ENCODE measurements at regions not wholly inside any gene's neighbourhood (a gene's known extent, or its start where the extent isn't known, plus 50 kb on each side); places are given as distances from the start of the nearest gene placed in this dataset.

DNA sequence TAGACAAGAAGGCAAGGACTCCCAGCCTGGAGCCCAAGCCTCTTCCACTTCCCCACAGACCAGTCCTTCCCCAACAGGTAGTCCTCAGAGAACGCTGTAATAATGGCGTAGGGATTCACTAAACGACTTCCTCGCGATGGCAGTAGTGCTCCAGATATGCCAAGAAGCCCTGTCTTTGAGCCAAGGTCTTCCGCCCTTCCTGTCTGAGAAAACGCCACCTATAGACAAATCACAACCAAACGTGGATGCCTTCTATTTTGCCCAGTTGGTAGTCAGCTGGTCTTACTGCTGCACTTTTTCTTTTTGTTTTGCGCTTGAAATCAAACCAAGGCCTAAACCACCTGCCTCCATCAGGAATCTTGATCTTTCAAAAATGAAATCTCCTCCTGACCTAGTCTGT, 203.3 kb downstream of the OR13H1 start:
- DNase-seq (ENCODE audit: low read depth, low spot score) (no peak), FAIRE-seq (no peak)
- Histone ChIP-seq H3K27ac (ENCODE audit: insufficient read depth, low read depth, low read length) (no peak overlapping the region), H3K4me2 (ENCODE audit: insufficient read depth, low read length) (no peak overlapping the region), H3K4me1 (ENCODE audit: control insufficient read depth, extremely low read depth, insufficient read depth, low read length) (no peaks in the 10 kb centered on the region), H4K20me1 (replicated peaks; ENCODE audit: control insufficient read depth, extremely low read depth, insufficient read depth, low read length) (no peaks in the 10 kb centered on the region), H3K9me1 (replicated peaks; ENCODE audit: control insufficient read depth, extremely low read depth, insufficient read depth, low read length) (no peaks in the 10 kb centered on the region), H3K36me3 (ENCODE audit: control insufficient read depth in 2 of 2, extremely low read depth in 1 of 2, insufficient read depth in 2 of 2, low read length in 2 of 2) (no peaks in the 10 kb centered on the region), H3K9ac (replicated peaks; ENCODE audit: extremely low read depth, insufficient read depth, low read length) (no peak overlapping the region), H3K79me2 (ENCODE audit: control insufficient read depth, insufficient read depth, low read length) (no peaks in the 10 kb centered on the region), H3K9me3 (replicated peaks; ENCODE audit: control insufficient read depth, insufficient read depth, low read length) (no peaks in the 10 kb centered on the region), H3K4me3 (replicated peaks in 1 of 3; ENCODE audit: insufficient read depth in 1 of 3, low read depth in 1 of 3, low read length in 3 of 3) (no peak overlapping the region), H2AFZ (ENCODE audit: low read depth, low read length) (no peak overlapping the region), H3K27me3 (ENCODE audit: control insufficient read depth in 2 of 2, insufficient read depth in 2 of 2, low read length in 2 of 2) (no peaks in the 10 kb centered on the region)
- TF ChIP-seq FOS (IDR thresholded peaks at IDR 0.05; ENCODE audit: borderline replicate concordance, insufficient read depth, low read length) (no peak), POLR2A (IDR thresholded peaks at IDR 0.05; ENCODE audit: low read depth, low read length) (no peak), EZH2 (IDR thresholded peaks at IDR 0.05; ENCODE audit: borderline replicate concordance, low read depth, low read length, severe bottlenecking) (no peak), POLR2AphosphoS5 (IDR thresholded peaks at IDR 0.05; ENCODE audit: insufficient read depth, low read depth, low read length) (no peak)
- TF ChIP-seq, protein P1, sequence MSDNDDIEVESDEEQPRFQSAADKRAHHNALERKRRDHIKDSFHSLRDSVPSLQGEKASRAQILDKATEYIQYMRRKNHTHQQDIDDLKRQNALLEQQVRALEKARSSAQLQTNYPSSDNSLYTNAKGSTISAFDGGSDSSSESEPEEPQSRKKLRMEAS (IDR thresholded peaks at IDR 0.05; ENCODE audit: insufficient read depth, insufficient read length) = no peak
- dilution Hi-C loops (cut with MboI; ENCODE audit: extremely low pct_ligation_motif_present, low sequenced_read_pairs) (no loop called here), intact Hi-C loops (cut with micrococcal nuclease) (no loop called here)
- ChIA-PET CTCF (no interaction called here), POLR2A (no interaction called here)
- no TSS peak for BruUV-seq (replicated peaks)

DNA sequence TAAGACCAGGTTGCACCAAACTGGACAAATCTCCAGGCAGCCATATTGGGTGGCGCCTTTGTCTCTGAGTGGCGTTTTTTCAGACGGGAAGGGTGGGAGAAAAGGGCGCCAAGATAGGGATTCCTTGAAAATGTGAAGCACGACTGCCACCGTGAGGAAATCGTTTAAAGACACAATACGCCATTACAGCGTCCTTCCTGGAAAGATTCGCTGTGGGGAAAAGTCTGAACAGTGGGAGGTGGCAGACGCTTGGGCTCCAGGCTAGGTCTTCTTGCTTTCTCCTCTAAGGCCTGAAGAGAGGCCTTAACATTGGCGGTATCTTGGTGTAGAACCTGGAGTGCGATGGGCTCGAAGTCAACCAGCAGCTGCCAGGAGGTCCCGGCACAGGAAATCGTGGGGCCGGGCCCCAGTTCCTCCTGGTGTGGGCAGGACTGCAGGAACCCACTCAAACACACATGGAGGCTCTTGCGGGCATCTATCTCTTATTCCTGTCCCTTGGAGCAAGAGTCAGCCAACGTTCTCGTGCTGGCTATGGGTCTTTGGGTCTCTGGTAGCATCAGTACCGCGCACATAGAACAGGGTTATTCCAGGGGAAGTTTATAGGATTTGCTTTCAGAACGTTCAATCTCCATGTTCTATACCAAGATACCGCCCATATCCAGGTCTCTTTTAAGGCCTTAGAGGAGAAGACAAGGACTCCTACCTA, 208.8 kb downstream of the OR13H1 start:
- no peak for DNase-seq (ENCODE audit: low read depth, low spot score)

More for the DNA sequence above, 208.8 kb downstream of the OR13H1 start:
- Histone ChIP-seq H3K79me2 (ENCODE audit: control insufficient read depth, insufficient read depth, low read length) (no peaks in the 10 kb centered on the region), H3K4me2 (ENCODE audit: insufficient read depth, low read length) (no peak overlapping the region), H3K27me3 (ENCODE audit: control insufficient read depth in 2 of 2, insufficient read depth in 2 of 2, low read length in 2 of 2) (no peaks in the 10 kb centered on the region), H3K27ac (ENCODE audit: insufficient read depth, low read depth, low read length) (no peak overlapping the region), H2AFZ (ENCODE audit: low read depth, low read length) (no peak overlapping the region), H3K4me3 (replicated peaks in 1 of 3; ENCODE audit: insufficient read depth in 1 of 3, low read depth in 1 of 3, low read length in 3 of 3) (no peak overlapping the region), H3K9ac (replicated peaks; ENCODE audit: extremely low read depth, insufficient read depth, low read length) (no peak overlapping the region), H3K9me1 (replicated peaks; ENCODE audit: control insufficient read depth, extremely low read depth, insufficient read depth, low read length) (no peaks in the 10 kb centered on the region), H4K20me1 (replicated peaks; ENCODE audit: control insufficient read depth, extremely low read depth, insufficient read depth, low read length) (no peaks in the 10 kb centered on the region), H3K4me1 (ENCODE audit: control insufficient read depth, extremely low read depth, insufficient read depth, low read length) (no peaks in the 10 kb centered on the region), H3K9me3 (replicated peaks; ENCODE audit: control insufficient read depth, insufficient read depth, low read length) (no peaks in the 10 kb centered on the region), H3K36me3 (ENCODE audit: control insufficient read depth in 2 of 2, extremely low read depth in 1 of 2, insufficient read depth in 2 of 2, low read length in 2 of 2) (no peaks in the 10 kb centered on the region)
- TF ChIP-seq JUN (IDR thresholded peaks at IDR 0.05; ENCODE audit: borderline replicate concordance, insufficient read depth, insufficient read length, low read depth) (no peak), MYC (IDR thresholded peaks at IDR 0.05; ENCODE audit: low read depth, low read length) (no peak), EZH2 (IDR thresholded peaks at IDR 0.05; ENCODE audit: borderline replicate concordance, low read depth, low read length, severe bottlenecking) (no peak)
- TF ChIP-seq, protein P1 (IDR thresholded peaks at IDR 0.05; ENCODE audit: insufficient read depth, insufficient read length) = no peak
- no peak for FAIRE-seq
- ChIA-PET CTCF (no interaction called here), POLR2A (no interaction called here)
- intact Hi-C loops (cut with micrococcal nuclease) (no loop called here), dilution Hi-C loops (cut with MboI; ENCODE audit: extremely low pct_ligation_motif_present, low sequenced_read_pairs) (no loop called here)
- no TSS peak for BruUV-seq (replicated peaks)

Data from endothelial cell of umbilical vein (primary cell).